DND-41 (cell line): ENCODE measurements at regions not wholly inside any gene's neighbourhood (a gene's known extent, or its start where the extent isn't known, plus 50 kb on each side); places are given as distances from the start of the nearest gene placed in this dataset.

Experiments
- ATAC-seq: fragments of 200-7000 bp; cut with Tn5 transposase; 3 replicates; pipeline ENCODE4 v1.9.1; 2021; ENCODE audit warnings: low read depth; ENCODE audit not compliant: insufficient read depth
- DNase-seq: peaks from one replicate; pipeline ENCODE4 v3.0.0-alpha.2; 2020
- H2AFZ ChIP-seq: 2 replicates; pipeline ENCODE4 v1.6.0; 2012; ENCODE audit warnings: low read depth, low read length
- H3K27ac ChIP-seq: 2 replicates; pipeline ENCODE4 v1.5.1; 2012; ENCODE audit warnings: low read length, inconsistent platforms
- H3K27me3 ChIP-seq: fragments of 200-600 bp; sonication (generic); 2 replicates; pipeline ENCODE4 v1.6.0; 2012; ENCODE audit warnings: low read length, mild to moderate bottlenecking, inconsistent platforms; ENCODE audit not compliant: insufficient read depth, poor library complexity
- H3K36me3 ChIP-seq: 2 replicates; pipeline ENCODE4 v1.5.1; 2012; ENCODE audit warnings: low read length, inconsistent platforms; ENCODE audit not compliant: insufficient read depth
- H3K4me1 ChIP-seq: 2 replicates; pipeline ENCODE4 v1.5.1; 2012; ENCODE audit warnings: mild to moderate bottlenecking, low read length; ENCODE audit not compliant: insufficient read depth
- H3K4me2 ChIP-seq: 2 replicates; pipeline ENCODE4 v1.6.0; 2012; ENCODE audit warnings: mild to moderate bottlenecking, moderate library complexity, low read length, inconsistent platforms; ENCODE audit not compliant: insufficient read depth
- H3K4me3 ChIP-seq, 2 experiments: fragments of 200-600 bp in 1 of 2; shearing (Covaris generic) in 1 of 2; 2 replicates each; pipeline ENCODE4 v1.5.1; 2012 to 2016; ENCODE audit warnings: inconsistent platforms in 2 of 2, low read length in 2 of 2, mild to moderate bottlenecking in 2 of 2, low read depth in 1 of 2, moderate library complexity in 1 of 2
- H3K79me2 ChIP-seq: 2 replicates; pipeline ENCODE4 v1.6.0; 2012; ENCODE audit warnings: low read length, inconsistent platforms; ENCODE audit not compliant: insufficient read depth
- H3K9ac ChIP-seq: 2 replicates; pipeline ENCODE4 v1.6.0; 2012; ENCODE audit warnings: low read depth, mild to moderate bottlenecking, inconsistent platforms, low read length, moderate library complexity
- H3K9me3 ChIP-seq: 2 replicates; pipeline ENCODE4 v1.5.1; 2012; ENCODE audit warnings: low read length, moderate library complexity, mild to moderate bottlenecking, inconsistent platforms; ENCODE audit not compliant: insufficient read depth, severe bottlenecking
- H4K20me1 ChIP-seq: 2 replicates; pipeline ENCODE4 v1.6.0; 2012; ENCODE audit warnings: low read length; ENCODE audit not compliant: insufficient read depth
- EZH2 ChIP-seq: IDR thresholded peaks from 3 replicates; pipeline ENCODE4 v1.6.1; 2012; ENCODE audit warnings: borderline replicate concordance, low read depth, mild to moderate bottlenecking, moderate library complexity, low read length, inconsistent platforms; ENCODE audit not compliant: severe bottlenecking
- TF ChIP-seq, protein P1 (sequence below): IDR thresholded peaks from 2 replicates; pipeline ENCODE4 v1.5.1; 2012; ENCODE audit warnings: borderline replicate concordance, low read length, moderate library complexity, mild to moderate bottlenecking; ENCODE audit not compliant: poor library complexity, severe bottlenecking; ENCODE audit errors: extremely low read depth

DNA sequence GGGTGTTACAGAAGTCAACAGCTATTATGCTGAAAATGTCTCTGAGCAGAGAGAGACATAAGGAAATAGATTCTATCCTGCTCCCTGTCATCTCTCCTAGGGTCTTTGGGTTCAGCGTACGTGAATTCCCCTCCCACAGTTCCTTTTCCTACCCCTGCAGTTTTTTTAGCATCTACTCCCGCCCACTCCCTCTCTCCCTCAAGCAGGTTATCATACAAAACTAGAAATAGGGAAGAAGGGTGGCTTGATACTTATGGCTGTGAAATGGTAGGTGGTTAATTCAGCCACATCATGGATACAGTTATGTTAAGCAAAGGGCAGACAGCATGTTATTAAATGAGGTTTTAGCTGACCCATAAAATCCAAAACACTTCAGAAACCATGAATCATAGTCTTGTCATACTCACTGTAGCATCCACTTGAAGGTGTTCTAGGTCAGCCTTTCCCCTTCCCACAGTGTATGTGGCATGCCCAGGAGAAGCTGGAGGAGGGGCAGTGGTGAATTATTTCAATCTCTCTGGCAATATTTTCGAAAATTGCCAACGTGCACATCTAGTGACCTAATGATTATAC, 236.8 kb upstream of the SERP2 start:
- Histone ChIP-seq H3K27ac (no peak overlapping the region), H3K4me2 (no peak overlapping the region), H3K27me3 (no peaks in the 10 kb centered on the region), H3K9ac (no peak overlapping the region), H3K4me3 (no peak overlapping the region), H2AFZ (no peak overlapping the region), H3K36me3 (no peaks in the 10 kb centered on the region), H3K4me1 (peaks cover 10% of the 10 kb centered on the region), H3K9me3 (no peaks in the 10 kb centered on the region), H4K20me1 (no peaks in the 10 kb centered on the region), H3K79me2 (no peaks in the 10 kb centered on the region)
- ATAC-seq (no peak), DNase-seq (no peak)
- TF ChIP-seq EZH2: no peak
- TF ChIP-seq, protein P1, sequence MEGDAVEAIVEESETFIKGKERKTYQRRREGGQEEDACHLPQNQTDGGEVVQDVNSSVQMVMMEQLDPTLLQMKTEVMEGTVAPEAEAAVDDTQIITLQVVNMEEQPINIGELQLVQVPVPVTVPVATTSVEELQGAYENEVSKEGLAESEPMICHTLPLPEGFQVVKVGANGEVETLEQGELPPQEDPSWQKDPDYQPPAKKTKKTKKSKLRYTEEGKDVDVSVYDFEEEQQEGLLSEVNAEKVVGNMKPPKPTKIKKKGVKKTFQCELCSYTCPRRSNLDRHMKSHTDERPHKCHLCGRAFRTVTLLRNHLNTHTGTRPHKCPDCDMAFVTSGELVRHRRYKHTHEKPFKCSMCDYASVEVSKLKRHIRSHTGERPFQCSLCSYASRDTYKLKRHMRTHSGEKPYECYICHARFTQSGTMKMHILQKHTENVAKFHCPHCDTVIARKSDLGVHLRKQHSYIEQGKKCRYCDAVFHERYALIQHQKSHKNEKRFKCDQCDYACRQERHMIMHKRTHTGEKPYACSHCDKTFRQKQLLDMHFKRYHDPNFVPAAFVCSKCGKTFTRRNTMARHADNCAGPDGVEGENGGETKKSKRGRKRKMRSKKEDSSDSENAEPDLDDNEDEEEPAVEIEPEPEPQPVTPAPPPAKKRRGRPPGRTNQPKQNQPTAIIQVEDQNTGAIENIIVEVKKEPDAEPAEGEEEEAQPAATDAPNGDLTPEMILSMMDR: no peak

DNA sequence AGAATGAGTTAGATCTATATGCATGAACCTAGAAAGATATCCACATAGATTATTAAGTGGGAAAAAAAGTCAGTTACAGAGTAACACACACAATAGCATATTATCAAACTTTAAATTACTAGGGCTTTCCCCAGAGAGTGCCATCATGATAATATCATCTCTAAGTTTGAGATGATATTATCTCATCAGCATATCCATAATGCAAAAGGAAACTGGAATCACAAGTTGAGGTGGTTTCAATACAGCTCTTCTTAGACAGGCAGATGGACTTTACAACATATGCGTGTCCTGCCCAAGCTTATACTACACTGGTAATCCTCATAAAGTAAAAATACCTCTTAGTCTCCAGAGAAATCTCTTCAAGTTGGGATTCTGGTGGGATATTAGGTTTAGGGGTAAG, 236.2 kb upstream of the SERP2 start:
- DNase-seq: no peak
- H3K4me1 ChIP-seq: peaks cover 13% of the 10 kb centered on the region

DNA sequence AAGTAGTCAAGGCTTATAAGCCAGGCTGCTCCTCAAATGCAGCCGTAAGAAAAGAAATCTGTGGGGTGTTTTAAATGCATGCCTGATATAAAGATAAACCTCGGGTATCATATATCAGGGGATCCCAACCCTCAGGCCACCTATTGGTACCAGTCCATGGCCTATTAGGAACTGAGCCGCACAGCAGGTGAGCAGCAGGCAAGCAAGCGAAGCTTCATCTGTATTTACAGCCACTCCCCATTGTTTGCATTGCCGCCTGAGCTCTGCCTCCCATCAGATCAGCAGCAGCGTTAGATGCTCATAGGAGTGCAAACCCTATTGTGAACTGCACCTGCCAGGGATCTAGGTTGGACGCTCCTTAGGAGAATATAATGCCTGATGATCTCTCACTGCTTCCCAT, 233.5 kb upstream of the SERP2 start:
- H2AFZ ChIP-seq: no peak overlapping the region
- peaks cover 23% of the 10 kb centered on the region for H3K4me1 ChIP-seq
- H3K9me3 ChIP-seq: no peaks in the 10 kb centered on the region
- DNase-seq (no peak), ATAC-seq (no peak)
- TF ChIP-seq EZH2: no peak
- TF ChIP-seq, protein P1: no peak
- H3K27me3 ChIP-seq: no peaks in the 10 kb centered on the region
- no peaks in the 10 kb centered on the region for H4K20me1 ChIP-seq
- no peak overlapping the region for H3K4me3 ChIP-seq
- H3K79me2 ChIP-seq: no peaks in the 10 kb centered on the region
- H3K4me2 ChIP-seq: no peak overlapping the region
- no peaks in the 10 kb centered on the region for H3K36me3 ChIP-seq
- no peak overlapping the region for H3K27ac ChIP-seq
- H3K9ac ChIP-seq: no peak overlapping the region

More for the DNA sequence above, 236.2 kb upstream of the SERP2 start:
- no peak for ATAC-seq
- Histone ChIP-seq H3K27ac (no peak overlapping the region), H2AFZ (no peak overlapping the region), H3K79me2 (no peaks in the 10 kb centered on the region), H3K9ac (no peak overlapping the region), H3K27me3 (no peaks in the 10 kb centered on the region), H4K20me1 (no peaks in the 10 kb centered on the region), H3K9me3 (no peaks in the 10 kb centered on the region), H3K4me3 (no peak overlapping the region), H3K4me2 (no peak overlapping the region), H3K36me3 (no peaks in the 10 kb centered on the region)
- TF ChIP-seq, protein P1: no peak
- no peak for TF ChIP-seq EZH2
